ENCODE measurements at regions not wholly inside any gene's neighbourhood (a gene's known extent, or its start where the extent isn't known, plus 50 kb on each side); places are given as distances from the start of the nearest gene placed in this dataset.

DNA sequence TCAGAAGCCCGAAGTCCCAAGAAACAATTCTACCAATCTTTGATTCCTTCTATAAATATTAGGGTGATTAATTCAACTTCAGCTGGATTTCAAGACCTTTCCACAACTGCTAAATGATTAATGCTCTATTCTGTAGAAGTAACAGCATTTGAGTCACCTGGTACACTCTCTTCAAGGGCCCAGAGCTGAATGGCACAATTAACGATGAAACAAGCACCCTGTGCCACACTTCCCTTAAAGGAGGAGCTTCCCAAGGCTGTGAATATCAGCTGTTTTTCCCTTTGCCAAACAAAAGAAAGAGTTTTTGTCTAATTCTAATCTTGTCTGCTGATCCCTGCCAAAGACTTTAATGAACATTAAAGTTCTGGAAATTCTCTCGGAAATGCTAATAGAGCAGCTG, 56.0 kb downstream of the BOD1L2 start:
- Histone ChIP-seq H3K9ac (ENCODE audit: low read depth in 2 of 2, low read length in 2 of 2) (no peak overlapping the region), H3K36me3 (no peaks in the 10 kb centered on the region), H3K27ac (no peak overlapping the region), H3K27me3 (no peaks in the 10 kb centered on the region), H3K4me3 (no peak overlapping the region), H3K9me3 (no peaks in the 10 kb centered on the region), H3K4me1 (no peaks in the 10 kb centered on the region)
- DNase-seq, result no peak
- TF ChIP-seq, protein P1, sequence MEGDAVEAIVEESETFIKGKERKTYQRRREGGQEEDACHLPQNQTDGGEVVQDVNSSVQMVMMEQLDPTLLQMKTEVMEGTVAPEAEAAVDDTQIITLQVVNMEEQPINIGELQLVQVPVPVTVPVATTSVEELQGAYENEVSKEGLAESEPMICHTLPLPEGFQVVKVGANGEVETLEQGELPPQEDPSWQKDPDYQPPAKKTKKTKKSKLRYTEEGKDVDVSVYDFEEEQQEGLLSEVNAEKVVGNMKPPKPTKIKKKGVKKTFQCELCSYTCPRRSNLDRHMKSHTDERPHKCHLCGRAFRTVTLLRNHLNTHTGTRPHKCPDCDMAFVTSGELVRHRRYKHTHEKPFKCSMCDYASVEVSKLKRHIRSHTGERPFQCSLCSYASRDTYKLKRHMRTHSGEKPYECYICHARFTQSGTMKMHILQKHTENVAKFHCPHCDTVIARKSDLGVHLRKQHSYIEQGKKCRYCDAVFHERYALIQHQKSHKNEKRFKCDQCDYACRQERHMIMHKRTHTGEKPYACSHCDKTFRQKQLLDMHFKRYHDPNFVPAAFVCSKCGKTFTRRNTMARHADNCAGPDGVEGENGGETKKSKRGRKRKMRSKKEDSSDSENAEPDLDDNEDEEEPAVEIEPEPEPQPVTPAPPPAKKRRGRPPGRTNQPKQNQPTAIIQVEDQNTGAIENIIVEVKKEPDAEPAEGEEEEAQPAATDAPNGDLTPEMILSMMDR (IDR thresholded peaks at IDR 0.05), result no peak
- intact Hi-C loops (cut with DNase I), result no loop called here

DNA sequence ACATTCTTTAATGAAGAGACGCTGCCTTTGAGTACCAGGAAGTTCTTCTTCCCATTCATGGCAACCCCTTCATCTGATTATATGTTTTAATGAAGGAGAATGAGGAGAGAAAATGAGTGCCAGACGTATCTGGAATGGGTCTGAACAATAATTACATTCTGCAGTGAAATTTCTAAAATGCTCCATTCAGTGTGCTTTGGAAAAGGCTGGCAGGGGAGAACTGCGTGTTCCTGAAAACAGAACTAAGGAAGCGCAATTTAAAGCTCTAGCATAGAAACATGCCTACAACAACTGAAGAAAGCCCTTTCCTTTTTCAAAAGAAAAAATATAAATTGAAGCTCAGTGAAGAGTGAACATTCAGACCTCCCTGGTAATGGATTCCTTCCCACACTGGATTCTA, 58.8 kb downstream of the BOD1L2 start:
- DNase-seq, result no peak
- peaks cover 7% of the 10 kb centered on the region for H3K4me1 ChIP-seq
- intact Hi-C loops (cut with DNase I), result no loop called here

GRCh38 chr18:57207124-57207916, 60.4 kb downstream of the BOD1L2 start:
- H3K4me1 ChIP-seq, result peaks cover 7% of the 10 kb centered on the region
- intact Hi-C loops (cut with DNase I), result no loop called here
- no peaks in the 10 kb centered on the region for H3K36me3 ChIP-seq
- no peak overlapping the region for H3K27ac ChIP-seq
- no peaks in the 10 kb centered on the region for H3K9me3 ChIP-seq
- no peak overlapping the region for H3K9ac ChIP-seq (ENCODE audit: low read depth in 2 of 2, low read length in 2 of 2)
- no peak for DNase-seq
- no peaks in the 10 kb centered on the region for H3K27me3 ChIP-seq
- TF ChIP-seq, protein P1 (IDR thresholded peaks at IDR 0.05), result no peak
- no peak overlapping the region for H3K4me3 ChIP-seq

More for the DNA sequence above, 58.8 kb downstream of the BOD1L2 start:
- Histone ChIP-seq H3K27me3 (no peaks in the 10 kb centered on the region), H3K27ac (no peak overlapping the region), H3K36me3 (no peaks in the 10 kb centered on the region), H3K9me3 (no peaks in the 10 kb centered on the region), H3K9ac (ENCODE audit: low read depth in 2 of 2, low read length in 2 of 2) (no peak overlapping the region), H3K4me3 (no peak overlapping the region)
- TF ChIP-seq, protein P1 (IDR thresholded peaks at IDR 0.05), result no peak

DNA sequence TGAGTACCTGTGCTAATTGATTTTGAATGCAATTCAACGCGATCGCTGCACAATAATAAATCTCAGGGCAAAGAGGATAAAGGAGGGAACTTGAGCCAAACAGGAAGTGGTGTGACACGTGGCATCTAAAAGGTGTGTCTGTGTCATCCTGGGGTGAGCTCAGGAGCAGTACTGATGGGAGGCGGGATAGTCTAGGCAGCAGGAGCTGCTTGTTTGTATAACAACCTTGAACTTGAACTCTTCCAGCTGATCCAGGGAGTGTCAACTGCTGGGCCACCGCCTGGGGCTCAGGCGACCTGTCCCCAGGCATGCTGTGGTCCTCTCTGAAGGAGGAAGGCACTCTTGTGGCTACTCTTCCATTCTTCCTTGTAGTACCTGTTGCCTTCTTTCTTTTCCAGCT, 61.2 kb downstream of the BOD1L2 start:
- DNase-seq, result peak; percentile 37
- no peak overlapping the region for H3K9ac ChIP-seq (ENCODE audit: low read depth in 2 of 2, low read length in 2 of 2)
- no peak overlapping the region for H3K27ac ChIP-seq
- no peaks in the 10 kb centered on the region for H3K36me3 ChIP-seq
- TF ChIP-seq, protein P1 (IDR thresholded peaks at IDR 0.05), result no peak
- no peaks in the 10 kb centered on the region for H3K9me3 ChIP-seq
- intact Hi-C loops (cut with DNase I), result no loop called here
- H3K4me1 ChIP-seq, result peaks cover 7% of the 10 kb centered on the region
- no peaks in the 10 kb centered on the region for H3K27me3 ChIP-seq
- H3K4me3 ChIP-seq, result no peak overlapping the region

GRCh38 chr18:57209713-57210106, 62.8 kb downstream of the BOD1L2 start:
- Histone ChIP-seq H3K36me3 (no peaks in the 10 kb centered on the region), H3K4me3 (no peak overlapping the region), H3K9ac (ENCODE audit: low read depth in 2 of 2, low read length in 2 of 2) (no peak overlapping the region), H3K4me1 (peaks cover 7% of the 10 kb centered on the region), H3K27ac (no peak overlapping the region), H3K27me3 (no peaks in the 10 kb centered on the region), H3K9me3 (no peaks in the 10 kb centered on the region)
- intact Hi-C loops (cut with DNase I), result no loop called here
- no peak for DNase-seq
- TF ChIP-seq, protein P1 (IDR thresholded peaks at IDR 0.05), result no peak

Data from colonic mucosa (tissue), 4 donors.